Keratinocyte (primary cell): ENCODE measurements at regions not wholly inside any gene's neighbourhood (a gene's known extent, or its start where the extent isn't known, plus 50 kb on each side); places are given as distances from the start of the nearest gene placed in this dataset.

ENCODE experiments used
- CTCF ChIP-seq, 3 experiments: IDR thresholded peaks in 1 of 3; conservative IDR thresholded peaks in 1 of 3; optimal IDR thresholded peaks in 1 of 3; 2 replicates in 2 of 3; 3 replicates in 1 of 3; pipeline versions ENCODE3 to v1.5.1; 2011; ENCODE audit warnings: low read length in 3 of 3, mild to moderate bottlenecking in 3 of 3, moderate library complexity in 2 of 3, control low read depth in 1 of 3, inconsistent platforms in 1 of 3; ENCODE audit not compliant: insufficient read depth in 2 of 3; ENCODE audit errors: extremely low read depth in 1 of 3
- EZH2 ChIP-seq: IDR thresholded peaks from one replicate; pipeline ENCODE4 v1.6.1; 2012; ENCODE audit warnings: inconsistent platforms, mild to moderate bottlenecking, low read length, moderate library complexity

- TF ChIP-seq CTCF (optimal IDR thresholded peaks at IDR 0.05 in 1 of 3, IDR thresholded peaks at IDR 0.05 in 1 of 3, conservative IDR thresholded peaks at IDR 0.05 in 1 of 3; ENCODE audit: extremely low read depth in 1 of 3, insufficient read depth in 2 of 3, low read length in 3 of 3) (no peak), EZH2 (no peak)
Measured at GRCh38 chrX:130984782-130985181, 73.4 kb upstream of the ARHGAP36 start.
